RWPE2 (cell line): ENCODE measurements at regions not wholly inside any gene's neighbourhood (a gene's known extent, or its start where the extent isn't known, plus 50 kb on each side); places are given as distances from the start of the nearest gene placed in this dataset.

Source experiments
- ATAC-seq: fragments of 200-7000 bp; cut with Tn5 transposase; 3 replicates; pipeline ENCODE4 v1.9.1; 2021; ENCODE audit warnings: low read depth
- DNase-seq: peaks from one replicate; pipeline ENCODE4 v3.0.0-alpha.2; 2020; ENCODE audit warnings: low spot score
- H3K27ac ChIP-seq: fragments of 450-650 bp; 2 replicates; pipeline ENCODE4 v1.5.1; 2017; ENCODE audit warnings: mild to moderate bottlenecking; ENCODE audit not compliant: poor library complexity, severe bottlenecking
- H3K27me3 ChIP-seq: fragments of 250-450 bp; sonication (Bioruptor Pico); 2 replicates; pipeline ENCODE4 v1.5.1; 2021; ENCODE audit warnings: mild to moderate bottlenecking, moderate library complexity; ENCODE audit not compliant: insufficient read depth, poor library complexity, severe bottlenecking
- H3K36me3 ChIP-seq: fragments of 250-450 bp; sonication (Bioruptor Pico); 2 replicates; pipeline ENCODE4 v1.5.1; 2020; ENCODE audit warnings: low read depth, mild to moderate bottlenecking, moderate library complexity
- H3K4me1 ChIP-seq: fragments of 250-450 bp; sonication (Bioruptor Pico); 2 replicates; pipeline ENCODE4 v1.5.1; 2021; ENCODE audit warnings: mild to moderate bottlenecking, moderate library complexity; ENCODE audit not compliant: insufficient read depth, poor library complexity, severe bottlenecking
- H3K4me3 ChIP-seq: fragments of 250-450 bp; sonication (Bioruptor Pico); 2 replicates; pipeline ENCODE4 v1.5.1; 2021; ENCODE audit warnings: mild to moderate bottlenecking, moderate library complexity; ENCODE audit not compliant: severe bottlenecking
- H3K9me3 ChIP-seq: fragments of 250-450 bp; sonication (Bioruptor Pico); 2 replicates; pipeline ENCODE4 v1.5.1; 2021; ENCODE audit warnings: mild to moderate bottlenecking, moderate library complexity; ENCODE audit not compliant: severe bottlenecking
- TF ChIP-seq, protein P1 (sequence below): fragments of 450-650 bp; IDR thresholded peaks from one replicate; pipeline ENCODE4 v1.5.1; 2017; ENCODE audit warnings: mild to moderate bottlenecking, moderate library complexity; ENCODE audit not compliant: poor library complexity, severe bottlenecking

GRCh38 chr4:34464196-34464595, 1780.1 kb downstream of the ARAP2 start:
- Histone ChIP-seq H3K27ac (no peak overlapping the region), H3K4me3 (no peak overlapping the region), H3K27me3 (no peaks in the 10 kb centered on the region), H3K4me1 (no peaks in the 10 kb centered on the region), H3K9me3 (no peaks in the 10 kb centered on the region), H3K36me3 (no peaks in the 10 kb centered on the region)
- TF ChIP-seq, protein P1, sequence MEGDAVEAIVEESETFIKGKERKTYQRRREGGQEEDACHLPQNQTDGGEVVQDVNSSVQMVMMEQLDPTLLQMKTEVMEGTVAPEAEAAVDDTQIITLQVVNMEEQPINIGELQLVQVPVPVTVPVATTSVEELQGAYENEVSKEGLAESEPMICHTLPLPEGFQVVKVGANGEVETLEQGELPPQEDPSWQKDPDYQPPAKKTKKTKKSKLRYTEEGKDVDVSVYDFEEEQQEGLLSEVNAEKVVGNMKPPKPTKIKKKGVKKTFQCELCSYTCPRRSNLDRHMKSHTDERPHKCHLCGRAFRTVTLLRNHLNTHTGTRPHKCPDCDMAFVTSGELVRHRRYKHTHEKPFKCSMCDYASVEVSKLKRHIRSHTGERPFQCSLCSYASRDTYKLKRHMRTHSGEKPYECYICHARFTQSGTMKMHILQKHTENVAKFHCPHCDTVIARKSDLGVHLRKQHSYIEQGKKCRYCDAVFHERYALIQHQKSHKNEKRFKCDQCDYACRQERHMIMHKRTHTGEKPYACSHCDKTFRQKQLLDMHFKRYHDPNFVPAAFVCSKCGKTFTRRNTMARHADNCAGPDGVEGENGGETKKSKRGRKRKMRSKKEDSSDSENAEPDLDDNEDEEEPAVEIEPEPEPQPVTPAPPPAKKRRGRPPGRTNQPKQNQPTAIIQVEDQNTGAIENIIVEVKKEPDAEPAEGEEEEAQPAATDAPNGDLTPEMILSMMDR: no peak
- DNase-seq: no peak
- no peak for ATAC-seq

GRCh38 chr4:34466411-34466810, 1777.9 kb downstream of the ARAP2 start:
- Histone ChIP-seq H3K27ac (no peak overlapping the region), H3K9me3 (no peaks in the 10 kb centered on the region), H3K4me1 (no peaks in the 10 kb centered on the region), H3K36me3 (no peaks in the 10 kb centered on the region), H3K27me3 (no peaks in the 10 kb centered on the region), H3K4me3 (no peak overlapping the region)
- ATAC-seq (no peak), DNase-seq (no peak)
- TF ChIP-seq, protein P1: no peak

- TF ChIP-seq, protein P1: no peak
- DNase-seq (no peak), ATAC-seq (no peak)
- Histone ChIP-seq H3K4me1 (no peaks in the 10 kb centered on the region), H3K27ac (no peak overlapping the region), H3K9me3 (no peaks in the 10 kb centered on the region), H3K27me3 (no peaks in the 10 kb centered on the region), H3K36me3 (no peaks in the 10 kb centered on the region), H3K4me3 (no peak overlapping the region)
These were observed 1774.8 kb downstream of the ARAP2 start for GRCh38 chr4:34469516-34469915.

DNA sequence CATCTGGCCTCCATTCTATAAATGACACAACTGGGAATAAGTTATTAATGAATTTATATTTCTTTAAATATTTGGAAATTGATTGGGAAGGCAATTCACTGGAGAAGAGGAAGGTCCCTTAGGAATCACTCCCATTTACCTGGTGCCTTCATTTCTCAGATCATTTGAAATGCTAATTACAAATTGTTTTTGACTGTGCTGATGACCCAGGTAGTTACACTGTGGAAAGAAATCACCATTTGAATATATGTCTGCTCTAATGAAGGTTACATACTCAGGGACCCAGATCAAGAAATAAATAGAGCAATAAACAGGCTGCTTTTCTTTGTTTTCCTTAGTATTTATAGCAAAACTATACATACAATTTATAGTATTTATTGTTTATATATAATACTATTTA, 1759.1 kb downstream of the ARAP2 start:
- H3K9me3 ChIP-seq: no peaks in the 10 kb centered on the region
- ATAC-seq: no peak

More for the DNA sequence above, 1759.1 kb downstream of the ARAP2 start:
- no peaks in the 10 kb centered on the region for H3K27me3 ChIP-seq
- no peak for DNase-seq
- H3K36me3 ChIP-seq: no peaks in the 10 kb centered on the region
- no peak overlapping the region for H3K4me3 ChIP-seq
- H3K4me1 ChIP-seq: no peaks in the 10 kb centered on the region
- TF ChIP-seq, protein P1: no peak
- H3K27ac ChIP-seq: no peak overlapping the region
